HG02938 (cell line): ENCODE measurements at regions not wholly inside any gene's neighbourhood (a gene's known extent, or its start where the extent isn't known, plus 50 kb on each side); places are given as distances from the start of the nearest gene placed in this dataset.
"Not testable (repeated sequence)": the region's sequence is repeated elsewhere in the genome, so short reads cannot be mapped to it uniquely, and the experiment has no call there.

Experiments
- ATAC-seq: cut with Tn5 transposase; IDR thresholded peaks from one replicate; pipeline ENCODE4 v1.9.1; 2021; ENCODE audit warnings: mild to moderate bottlenecking, moderate library complexity; ENCODE audit not compliant: unreplicated experiment

GRCh38 chr1:238331557-238331956, 440.8 kb upstream of the ZP4 start:
- ATAC-seq = no peak

GRCh38 chr1:238329671-238330070, 438.9 kb upstream of the ZP4 start:
- no peak for ATAC-seq

GRCh38 chr1:238327033-238327432, 436.3 kb upstream of the ZP4 start:
- ATAC-seq = not testable (repeated sequence)

- ATAC-seq = not testable (repeated sequence)
Observed at GRCh38 chr1:238326479-238326878, 435.8 kb upstream of the ZP4 start.

- no peak for ATAC-seq
Observed at GRCh38 chr1:238324211-238324864, 433.6 kb upstream of the ZP4 start.

GRCh38 chr1:238323490-238323889, 432.8 kb upstream of the ZP4 start:
- no peak for ATAC-seq

GRCh38 chr1:238319957-238320356, 429.2 kb upstream of the ZP4 start:
- no peak for ATAC-seq

GRCh38 chr1:238318294-238319110, 427.8 kb upstream of the ZP4 start:
- no peak for ATAC-seq

GRCh38 chr1:238312969-238313368, 422.2 kb upstream of the ZP4 start:
- ATAC-seq = no peak

- no peak for ATAC-seq
Observed at GRCh38 chr1:238306411-238306810, 415.7 kb upstream of the ZP4 start.

- ATAC-seq = no peak
Observed at GRCh38 chr1:238302646-238303045, 411.9 kb upstream of the ZP4 start.

GRCh38 chr1:238296371-238296770, 405.6 kb upstream of the ZP4 start:
- ATAC-seq = no peak

- ATAC-seq = no peak
Observed at GRCh38 chr1:238293075-238293474, 402.4 kb upstream of the ZP4 start.

GRCh38 chr1:238281418-238281817, 390.7 kb upstream of the ZP4 start:
- no peak for ATAC-seq

GRCh38 chr1:238279694-238280380, 389.1 kb upstream of the ZP4 start:
- ATAC-seq = no peak

GRCh38 chr1:238272145-238272544, 381.4 kb upstream of the ZP4 start:
- ATAC-seq = no peak

- ATAC-seq = no peak
Observed at GRCh38 chr1:238265866-238266265, 375.1 kb upstream of the ZP4 start.

- ATAC-seq = no peak
Observed at GRCh38 chr1:238264951-238265350, 374.2 kb upstream of the ZP4 start.

GRCh38 chr1:238258510-238258909, 367.8 kb upstream of the ZP4 start:
- no peak for ATAC-seq

GRCh38 chr1:238257018-238257621, 366.4 kb upstream of the ZP4 start:
- no peak for ATAC-seq

GRCh38 chr1:238254935-238255334, 364.2 kb upstream of the ZP4 start:
- ATAC-seq = no peak
